Stimulated activated CD4-positive, alpha-beta T cell treated with anti-CD3 and anti-CD28 coated beads, Interleukin-15, amount 100 ng/mL, for 24 hours (primary cell): ENCODE measurements at regions not wholly inside any gene's neighbourhood (a gene's known extent, or its start where the extent isn't known, plus 50 kb on each side); places are given as distances from the start of the nearest gene placed in this dataset.

Experiments
- DNase-seq: peaks from one replicate; pipeline ENCODE4 v3.0.0-alpha.2; 2020

- no peak for DNase-seq
Measured at GRCh38 chr7:121810831-121811672, 61.9 kb upstream of the PTPRZ1 start.

GRCh38 chr7:121807078-121807477 is 65.9 kb upstream of the PTPRZ1 start:
- DNase-seq: no peak

GRCh38 chr7:121803039-121803438 is 69.9 kb upstream of the PTPRZ1 start:
- no peak for DNase-seq

- DNase-seq: no peak
Measured at GRCh38 chr7:121800916-121801675, 71.9 kb upstream of the PTPRZ1 start.

GRCh38 chr7:121798896-121799295 is 74.1 kb upstream of the PTPRZ1 start:
- no peak for DNase-seq

GRCh38 chr7:121798453-121798840 is 74.5 kb upstream of the PTPRZ1 start:
- DNase-seq: no peak

GRCh38 chr7:121797657-121798452 is 75.1 kb upstream of the PTPRZ1 start:
- no peak for DNase-seq

GRCh38 chr7:121796936-121797656 is 75.9 kb upstream of the PTPRZ1 start:
- DNase-seq: no peak

GRCh38 chr7:121796381-121796780 is 76.6 kb upstream of the PTPRZ1 start:
- no peak for DNase-seq

GRCh38 chr7:121795736-121796135 is 77.2 kb upstream of the PTPRZ1 start:
- no peak for DNase-seq

- DNase-seq: no peak
Measured at GRCh38 chr7:121793716-121794115, 79.2 kb upstream of the PTPRZ1 start.

GRCh38 chr7:121777672-121778071 is 95.3 kb upstream of the PTPRZ1 start:
- no peak for DNase-seq

GRCh38 chr7:121774563-121774962 is 98.4 kb upstream of the PTPRZ1 start:
- DNase-seq: no peak

- DNase-seq: no peak
Measured at GRCh38 chr7:121766676-121767075, 106.3 kb upstream of the PTPRZ1 start.

GRCh38 chr7:121761399-121761798 is 111.6 kb upstream of the PTPRZ1 start:
- DNase-seq: no peak

- DNase-seq: no peak
Measured at GRCh38 chr7:121755818-121756552, 117.0 kb upstream of the PTPRZ1 start.

- DNase-seq: no peak
Measured at GRCh38 chr7:121755286-121755685, 117.7 kb upstream of the PTPRZ1 start.

GRCh38 chr7:121753944-121754343 is 119.0 kb upstream of the PTPRZ1 start:
- DNase-seq: no peak

GRCh38 chr7:121752706-121753105 is 120.3 kb upstream of the PTPRZ1 start:
- no peak for DNase-seq

GRCh38 chr7:121748546-121748945 is 124.4 kb upstream of the PTPRZ1 start:
- no peak for DNase-seq

- no peak for DNase-seq
Measured at GRCh38 chr7:121745856-121746255, 127.1 kb upstream of the PTPRZ1 start.

- DNase-seq: no peak
Measured at GRCh38 chr7:121744877-121745276, 128.1 kb upstream of the PTPRZ1 start.
